GM21390 (cell line): ENCODE measurements at regions not wholly inside any gene's neighbourhood (a gene's known extent, or its start where the extent isn't known, plus 50 kb on each side); places are given as distances from the start of the nearest gene placed in this dataset.
"Not testable (repeated sequence)": the region's sequence is repeated elsewhere in the genome, so short reads cannot be mapped to it uniquely, and the experiment has no call there.

ENCODE experiments used
- ATAC-seq: cut with Tn5 transposase; IDR thresholded peaks from one replicate; pipeline ENCODE4 v1.9.1; 2021; ENCODE audit not compliant: unreplicated experiment

- no peak for ATAC-seq
These were observed 100.7 kb upstream of the LMCD1 start for GRCh38 chr3:8400911-8401310.

DNA sequence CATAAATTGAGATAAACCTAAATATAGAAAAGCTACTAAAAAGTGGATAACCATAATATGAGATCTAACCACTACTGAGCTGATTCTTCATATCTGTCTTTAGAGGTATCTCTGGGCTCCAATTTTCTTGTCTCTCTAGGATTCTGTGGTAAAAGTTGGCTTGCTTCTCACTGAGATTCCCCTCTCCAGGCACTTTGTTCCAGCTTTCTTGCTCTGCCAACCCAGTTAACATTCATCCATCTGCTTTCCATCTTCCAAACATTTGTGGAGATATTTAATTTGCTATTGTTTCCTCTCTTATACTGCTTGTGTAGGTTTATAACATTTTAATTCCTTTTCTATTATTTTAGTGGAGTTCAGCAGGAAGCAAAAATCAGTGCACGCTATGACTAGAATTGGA, 97.6 kb upstream of the LMCD1 start:
- no peak for ATAC-seq

DNA sequence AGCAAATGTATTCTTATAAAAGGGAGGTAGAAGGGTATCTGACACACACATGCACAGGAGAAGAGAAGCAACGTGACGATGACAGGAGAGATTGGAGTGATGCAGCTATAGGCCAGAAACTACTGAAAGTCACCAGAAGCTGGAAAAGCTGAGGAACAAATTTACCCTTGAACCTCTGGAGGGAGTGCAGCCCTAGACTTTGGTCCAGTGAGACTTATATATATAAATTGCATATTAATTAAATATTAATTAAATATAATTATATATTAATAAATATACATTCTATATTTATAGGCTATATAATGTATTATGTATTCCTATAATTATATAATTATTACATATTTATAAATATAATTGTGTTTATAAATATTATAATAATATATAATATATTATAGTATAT, 96.5 kb upstream of the LMCD1 start:
- ATAC-seq: no peak

GRCh38 chr3:8406479-8406878, 95.1 kb upstream of the LMCD1 start:
- ATAC-seq: no peak

- no peak for ATAC-seq
These were observed 88.2 kb upstream of the LMCD1 start for GRCh38 chr3:8413337-8413926.

DNA sequence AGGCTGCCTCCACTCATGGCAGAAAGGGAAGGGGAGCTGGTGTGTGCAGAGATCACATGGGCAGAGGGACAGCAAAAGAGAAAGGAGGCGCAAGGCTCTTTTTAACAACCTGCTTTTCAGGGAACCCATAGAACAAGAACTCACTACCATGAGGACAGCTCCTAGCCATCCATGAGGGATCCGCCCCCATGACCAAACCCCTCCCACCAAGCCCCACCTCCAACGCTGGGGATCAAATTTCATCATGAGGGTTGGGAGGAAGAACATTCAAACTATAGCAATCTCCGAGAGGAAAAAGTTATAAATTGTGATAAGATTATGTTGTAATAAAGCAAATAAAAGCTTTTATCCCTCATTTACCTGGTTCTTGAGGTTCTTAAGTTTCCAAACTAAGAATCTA, 84.7 kb upstream of the LMCD1 start:
- no peak for ATAC-seq

DNA sequence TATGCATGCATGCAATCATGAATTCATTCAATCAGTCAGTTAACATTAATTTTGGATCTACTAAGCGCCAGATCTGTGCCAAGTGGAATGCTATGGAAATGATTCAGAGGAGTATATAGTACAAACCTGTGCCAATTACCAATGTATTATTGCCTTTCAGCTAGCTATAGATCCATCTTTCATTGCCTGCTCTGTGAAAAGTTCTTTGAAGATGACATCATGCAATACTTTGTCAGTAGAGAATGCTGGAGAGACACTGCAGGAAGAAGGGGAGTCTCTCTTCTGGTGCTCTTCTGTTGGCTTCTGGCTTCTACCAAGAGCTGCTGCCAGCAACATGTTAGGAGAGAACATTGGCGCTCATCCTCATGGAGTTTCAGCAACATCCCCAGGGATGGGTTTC, 81.0 kb upstream of the LMCD1 start:
- ATAC-seq: no peak

DNA sequence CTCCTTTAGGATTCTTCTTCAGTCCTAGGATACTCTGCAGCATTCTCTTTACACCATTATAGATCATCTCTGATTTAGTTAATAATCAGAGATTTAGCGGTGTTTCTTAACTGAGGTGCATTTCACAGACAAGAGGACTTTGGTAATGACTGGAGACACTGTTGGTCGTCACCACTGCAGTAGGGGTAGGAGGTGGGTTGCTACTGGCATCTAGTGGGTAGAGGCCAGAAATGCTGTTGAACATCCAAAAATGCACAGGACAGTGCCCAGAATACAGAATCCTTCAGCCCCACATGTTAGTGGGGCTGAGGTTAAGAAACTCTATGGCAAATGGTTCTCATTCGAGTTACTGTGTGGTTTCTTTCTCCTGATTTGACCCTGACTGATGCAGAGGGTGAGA, 80.4 kb upstream of the LMCD1 start:
- ATAC-seq: no peak

- ATAC-seq: no peak
These were observed 79.9 kb upstream of the LMCD1 start for GRCh38 chr3:8421711-8422110.

DNA sequence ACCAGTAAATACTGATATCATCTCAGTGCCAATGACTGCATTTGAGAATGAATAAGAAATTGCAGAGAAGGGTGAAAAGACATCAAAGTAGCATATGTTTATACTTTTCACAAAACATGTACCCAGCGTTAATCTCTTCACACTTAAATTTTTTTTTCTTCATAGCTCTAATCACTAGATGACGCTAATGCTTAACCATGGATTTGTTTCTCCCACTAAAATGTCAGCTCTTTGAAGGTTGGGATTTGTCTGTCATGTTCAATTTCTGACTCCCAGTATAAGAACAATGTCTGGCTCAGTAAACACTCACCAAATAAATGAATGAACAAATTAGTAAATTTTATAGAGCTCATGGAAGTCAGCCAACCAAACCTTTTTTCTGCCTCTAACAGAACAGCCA, 78.3 kb upstream of the LMCD1 start:
- no peak for ATAC-seq

GRCh38 chr3:8424281-8424680, 77.3 kb upstream of the LMCD1 start:
- ATAC-seq: no peak

- no peak for ATAC-seq
These were observed 64.8 kb upstream of the LMCD1 start for GRCh38 chr3:8436661-8437287.

DNA sequence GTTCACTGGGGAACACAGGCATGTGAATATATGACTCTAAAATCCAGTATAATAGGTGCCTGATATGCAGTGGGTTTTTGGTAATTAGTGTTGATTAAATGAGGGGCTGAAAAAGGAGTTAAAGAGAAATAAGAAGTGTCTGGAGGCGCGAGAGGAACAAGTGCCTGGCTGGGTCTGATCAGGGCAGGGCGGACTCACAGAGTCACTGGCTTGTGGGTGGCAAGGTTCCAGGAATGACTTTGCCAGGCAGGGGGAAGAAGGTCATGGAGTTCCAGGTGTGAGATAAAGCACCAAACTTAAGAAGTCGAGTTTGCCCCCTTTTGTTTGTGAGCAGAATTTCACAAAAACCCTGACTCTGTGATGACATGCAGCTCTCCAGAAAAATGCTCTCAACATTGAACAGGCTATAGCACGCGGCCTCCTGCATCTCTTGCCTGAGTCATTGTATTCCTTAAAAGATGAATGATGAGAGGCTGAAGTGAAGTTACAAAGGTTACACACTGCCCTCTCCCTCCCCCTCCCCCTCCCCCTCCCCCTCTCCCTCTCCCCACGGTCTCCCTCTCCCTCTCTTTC, 63.0 kb upstream of the LMCD1 start:
- no peak for ATAC-seq

- ATAC-seq: not testable (repeated sequence)
These were observed 61.5 kb upstream of the LMCD1 start for GRCh38 chr3:8440142-8440541.

DNA sequence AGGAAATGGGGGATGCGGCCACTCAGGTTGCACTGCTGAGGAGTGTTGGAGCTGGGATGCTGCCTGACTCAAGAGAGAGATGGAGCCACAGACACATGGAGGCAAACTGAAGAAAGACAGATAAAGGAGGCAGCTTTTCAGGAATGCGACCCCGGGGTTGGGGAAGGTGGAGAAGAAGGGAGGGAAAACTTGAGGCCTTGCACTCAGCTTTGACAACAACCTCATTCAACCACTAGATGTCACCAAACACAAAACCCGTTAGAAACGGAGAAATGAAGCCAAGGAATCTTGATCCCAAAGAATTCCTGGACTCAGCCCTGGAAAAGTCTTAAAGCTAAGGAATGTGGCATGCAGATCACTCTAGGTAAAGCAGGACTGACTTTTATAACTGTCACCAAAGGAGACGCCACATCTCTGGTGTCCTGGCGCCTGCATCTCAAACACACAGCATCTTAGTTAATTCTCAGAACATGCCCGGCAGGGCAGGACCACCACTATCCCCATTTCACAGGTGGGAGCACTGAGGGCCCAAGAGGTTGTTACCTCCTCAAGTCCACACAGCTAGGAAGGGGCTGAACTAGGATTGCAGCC, 59.6 kb upstream of the LMCD1 start:
- no peak for ATAC-seq

- no peak for ATAC-seq
These were observed 58.5 kb upstream of the LMCD1 start for GRCh38 chr3:8442993-8443650.

GRCh38 chr3:8443829-8444791, 57.5 kb upstream of the LMCD1 start:
- ATAC-seq: no peak

DNA sequence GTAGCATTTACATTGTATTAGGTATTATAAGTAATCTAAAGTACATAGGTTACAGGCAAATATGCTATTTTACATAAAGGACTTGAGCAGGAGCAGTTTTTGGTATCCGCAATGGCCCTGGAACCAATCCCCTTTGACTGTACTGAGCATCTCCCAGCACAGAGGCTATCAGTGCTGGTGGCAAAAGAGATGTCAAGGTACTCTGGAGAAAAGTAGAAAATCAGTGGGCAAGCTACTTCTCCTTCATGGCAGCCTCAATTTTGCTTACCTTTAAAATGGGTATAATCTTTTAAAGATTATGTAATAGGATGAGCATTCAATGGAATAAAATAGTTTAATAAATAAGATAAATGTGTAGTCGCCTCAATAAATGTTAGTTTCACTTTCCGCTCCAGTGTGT, 56.7 kb upstream of the LMCD1 start:
- no peak for ATAC-seq

GRCh38 chr3:8445861-8446260, 55.8 kb upstream of the LMCD1 start:
- ATAC-seq: no peak

- no peak for ATAC-seq
These were observed 54.8 kb upstream of the LMCD1 start for GRCh38 chr3:8446845-8447244.

- no peak for ATAC-seq
These were observed 51.0 kb upstream of the LMCD1 start for GRCh38 chr3:8450618-8451017.
